Peyer's patch (tissue), 4 donors: ENCODE measurements at regions not wholly inside any gene's neighbourhood (a gene's known extent, or its start where the extent isn't known, plus 50 kb on each side); places are given as distances from the start of the nearest gene placed in this dataset.

ENCODE experiments used
- DNase-seq, 3 donors: peaks; one replicate each; pipeline ENCODE4 v3.0.0-alpha.2; 2017 to 2019
- H3K27ac ChIP-seq, 4 donors: fragments of 200-600 bp; sonication (generic); one replicate each; pipeline ENCODE4 v1.5.1; 2016 to 2019
- H3K27me3 ChIP-seq, 2 donors: fragments of 200-600 bp; sonication (generic); one replicate each; pipeline ENCODE4 v1.5.1; 2019
- H3K36me3 ChIP-seq, 3 donors: fragments of 200-600 bp; sonication (generic); one replicate each; pipeline ENCODE4 v1.5.1; 2016 to 2019
- H3K4me1 ChIP-seq, 4 donors: fragments of 200-600 bp; sonication (generic); one replicate each; pipeline ENCODE4 v1.5.1; 2016 to 2019
- H3K4me3 ChIP-seq, 4 donors: fragments of 200-600 bp; sonication (generic); 1 replicate in 3 of 4; 2 replicates in 1 of 4; pipeline ENCODE4 v1.5.1; 2016 to 2019; ENCODE audit warnings: mild to moderate bottlenecking in 1 of 4
- H3K9me3 ChIP-seq, 4 donors: fragments of 200-600 bp; sonication (generic); one replicate each; pipeline ENCODE4 v1.5.1; 2016 to 2019; ENCODE audit warnings: mild to moderate bottlenecking in 1 of 4
- CTCF ChIP-seq, 6 experiments: fragments of 450-650 bp in 4 of 6; fragments of 200-600 bp in 2 of 6; sonication (generic) in 1 of 6; IDR thresholded peaks; one replicate each; pipeline ENCODE4 v1.5.1; 2017 to 2019; ENCODE audit warnings: antibody characterized with exemption in 6 of 6, mild to moderate bottlenecking in 3 of 6, moderate library complexity in 1 of 6
- POLR2A ChIP-seq, 2 donors: fragments of 450-650 bp; IDR thresholded peaks; one replicate each; pipeline ENCODE4 v1.5.1; 2017; ENCODE audit warnings: antibody characterized with exemption in 2 of 2, mild to moderate bottlenecking in 2 of 2, moderate library complexity in 2 of 2

GRCh38 chr13:73189776-73190175 lies 131.0 kb downstream of the KLF5 start:
- Histone ChIP-seq H3K4me3 (no peak overlapping the region), H3K27ac (no peak overlapping the region), H3K27me3 (no peaks in the 10 kb centered on the region), H3K9me3 (no peaks in the 10 kb centered on the region), H3K36me3 (no peaks in the 10 kb centered on the region), H3K4me1 (no peaks in the 10 kb centered on the region)
- no peak for DNase-seq
- TF ChIP-seq POLR2A (IDR thresholded peaks at IDR 0.05) (no peak), CTCF (IDR thresholded peaks at IDR 0.05) (no peak)

- Histone ChIP-seq H3K4me1 (no peaks in the 10 kb centered on the region), H3K9me3 (no peaks in the 10 kb centered on the region), H3K27me3 (no peaks in the 10 kb centered on the region), H3K27ac (no peak overlapping the region), H3K4me3 (no peak overlapping the region), H3K36me3 (no peaks in the 10 kb centered on the region)
- TF ChIP-seq CTCF (IDR thresholded peaks at IDR 0.05) (no peak), POLR2A (IDR thresholded peaks at IDR 0.05) (no peak)
- no peak for DNase-seq
These were observed 130.6 kb downstream of the KLF5 start for GRCh38 chr13:73189362-73189761.

GRCh38 chr13:73187106-73187505 lies 128.3 kb downstream of the KLF5 start:
- TF ChIP-seq CTCF (IDR thresholded peaks at IDR 0.05) (no peak), POLR2A (IDR thresholded peaks at IDR 0.05) (no peak)

GRCh38 chr13:73179650-73180274 lies 121.0 kb downstream of the KLF5 start:
- DNase-seq = no peak
- H3K4me3 ChIP-seq = no peak overlapping the region
- H3K27ac ChIP-seq = no peak overlapping the region
- no peaks in the 10 kb centered on the region for H3K4me1 ChIP-seq
- no peaks in the 10 kb centered on the region for H3K36me3 ChIP-seq
- H3K27me3 ChIP-seq = no peaks in the 10 kb centered on the region
- no peaks in the 10 kb centered on the region for H3K9me3 ChIP-seq
- TF ChIP-seq POLR2A (IDR thresholded peaks at IDR 0.05) = no peak
- TF ChIP-seq CTCF (IDR thresholded peaks at IDR 0.05) = no peak

More at GRCh38 chr13:73187106-73187505, 128.3 kb downstream of the KLF5 start:
- no peak for DNase-seq
- Histone ChIP-seq H3K4me3 (no peak overlapping the region), H3K36me3 (no peaks in the 10 kb centered on the region), H3K27ac (no peak overlapping the region), H3K4me1 (no peaks in the 10 kb centered on the region), H3K9me3 (no peaks in the 10 kb centered on the region), H3K27me3 (no peaks in the 10 kb centered on the region)

- Histone ChIP-seq H3K27me3 (no peaks in the 10 kb centered on the region), H3K36me3 (no peaks in the 10 kb centered on the region), H3K4me3 (no peak overlapping the region), H3K4me1 (no peaks in the 10 kb centered on the region), H3K9me3 (no peaks in the 10 kb centered on the region), H3K27ac (no peak overlapping the region)
- DNase-seq = no peak
- TF ChIP-seq CTCF (IDR thresholded peaks at IDR 0.05) (no peak), POLR2A (IDR thresholded peaks at IDR 0.05) (no peak)
These were observed 119.2 kb downstream of the KLF5 start for GRCh38 chr13:73177916-73178565.
